T-helper 2 cell (primary cell): ENCODE measurements at regions not wholly inside any gene's neighbourhood (a gene's known extent, or its start where the extent isn't known, plus 50 kb on each side); places are given as distances from the start of the nearest gene placed in this dataset.

Experiments used
- DNase-seq, 5 experiments: peaks; one replicate each; pipeline versions ENCODE4 v3.0.0 to v3.0.0-alpha.2; 2012 to 2022

DNA sequence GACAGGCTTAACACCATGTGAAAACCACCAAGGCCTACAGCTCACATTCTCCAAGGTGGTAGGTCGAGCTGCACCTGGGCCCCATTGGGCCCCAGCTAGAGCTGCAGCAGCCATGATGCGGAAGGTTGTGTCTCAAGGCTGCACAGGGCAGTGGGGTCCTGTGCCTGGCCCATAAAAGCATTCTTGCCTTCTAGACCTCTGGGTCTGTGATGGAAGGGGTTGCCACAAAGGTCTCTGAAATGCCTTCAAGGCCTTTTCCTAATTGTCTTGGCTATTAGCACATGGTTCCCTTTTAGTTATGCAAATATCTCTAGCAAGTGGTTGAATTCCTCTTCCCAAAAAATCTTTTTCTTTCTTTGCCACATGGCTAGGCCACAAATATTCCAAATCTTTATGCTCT lies 52.5 kb upstream of the C11orf58 start:
- no peak for DNase-seq

DNA sequence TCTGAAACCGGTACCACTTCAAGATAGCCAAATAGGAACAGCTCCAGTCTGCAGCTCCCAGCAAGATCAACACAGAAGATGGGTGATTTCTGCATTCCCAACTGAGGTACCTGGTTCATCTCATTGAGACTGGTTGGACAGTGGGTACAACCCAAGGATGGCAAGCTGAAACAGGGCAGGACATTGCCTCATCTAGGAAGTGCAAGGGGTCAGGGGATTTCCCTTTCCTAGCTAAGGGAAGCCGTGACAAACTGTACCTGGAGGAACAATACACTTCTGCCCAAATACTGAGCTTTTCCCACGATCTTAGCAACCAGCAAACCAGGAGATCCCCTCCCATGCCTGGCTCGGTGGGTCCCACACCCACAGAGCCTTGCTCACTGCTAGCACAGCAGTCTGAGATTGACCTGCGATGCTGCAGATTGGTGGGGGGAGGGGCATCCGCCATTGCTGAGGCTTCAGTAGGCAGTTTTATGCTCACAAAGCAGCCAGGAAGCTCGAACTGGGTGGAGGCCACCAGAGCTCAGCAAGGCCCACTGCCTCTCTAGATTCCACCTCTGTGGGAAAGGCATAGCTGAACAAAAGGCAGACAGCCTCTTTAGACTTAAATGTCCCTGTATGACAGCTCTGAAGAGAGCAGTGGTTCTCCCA lies 59.9 kb upstream of the C11orf58 start:
- no peak for DNase-seq

DNA sequence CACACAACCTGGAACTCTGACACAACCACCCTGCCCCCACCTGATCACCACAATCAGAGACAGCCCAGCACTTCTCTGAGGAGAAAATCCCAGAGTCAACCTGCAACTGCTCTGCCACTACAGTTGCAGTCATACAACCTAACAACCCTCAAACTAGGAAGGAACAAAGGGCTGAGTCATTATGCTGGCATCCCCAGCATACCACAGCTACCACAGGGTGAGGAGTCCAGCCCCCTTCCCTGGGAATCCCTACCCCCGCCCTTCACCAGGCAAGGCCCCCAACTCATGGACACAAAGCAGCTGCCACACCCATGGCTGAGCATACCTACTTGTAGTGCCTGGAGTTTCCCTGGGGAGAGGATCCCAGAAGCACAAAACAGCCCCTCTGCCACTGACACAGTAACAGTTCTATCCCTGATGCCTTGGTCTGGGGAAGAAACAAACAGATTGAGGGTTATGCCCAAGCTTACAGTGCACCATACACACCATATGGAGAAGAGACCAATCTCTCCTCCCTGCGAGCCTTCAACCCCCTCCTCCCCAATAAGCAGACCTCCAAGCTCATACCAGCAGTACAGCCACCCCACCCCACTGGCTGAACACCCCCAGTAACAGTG lies 68.5 kb upstream of the C11orf58 start:
- no peak for DNase-seq

DNA sequence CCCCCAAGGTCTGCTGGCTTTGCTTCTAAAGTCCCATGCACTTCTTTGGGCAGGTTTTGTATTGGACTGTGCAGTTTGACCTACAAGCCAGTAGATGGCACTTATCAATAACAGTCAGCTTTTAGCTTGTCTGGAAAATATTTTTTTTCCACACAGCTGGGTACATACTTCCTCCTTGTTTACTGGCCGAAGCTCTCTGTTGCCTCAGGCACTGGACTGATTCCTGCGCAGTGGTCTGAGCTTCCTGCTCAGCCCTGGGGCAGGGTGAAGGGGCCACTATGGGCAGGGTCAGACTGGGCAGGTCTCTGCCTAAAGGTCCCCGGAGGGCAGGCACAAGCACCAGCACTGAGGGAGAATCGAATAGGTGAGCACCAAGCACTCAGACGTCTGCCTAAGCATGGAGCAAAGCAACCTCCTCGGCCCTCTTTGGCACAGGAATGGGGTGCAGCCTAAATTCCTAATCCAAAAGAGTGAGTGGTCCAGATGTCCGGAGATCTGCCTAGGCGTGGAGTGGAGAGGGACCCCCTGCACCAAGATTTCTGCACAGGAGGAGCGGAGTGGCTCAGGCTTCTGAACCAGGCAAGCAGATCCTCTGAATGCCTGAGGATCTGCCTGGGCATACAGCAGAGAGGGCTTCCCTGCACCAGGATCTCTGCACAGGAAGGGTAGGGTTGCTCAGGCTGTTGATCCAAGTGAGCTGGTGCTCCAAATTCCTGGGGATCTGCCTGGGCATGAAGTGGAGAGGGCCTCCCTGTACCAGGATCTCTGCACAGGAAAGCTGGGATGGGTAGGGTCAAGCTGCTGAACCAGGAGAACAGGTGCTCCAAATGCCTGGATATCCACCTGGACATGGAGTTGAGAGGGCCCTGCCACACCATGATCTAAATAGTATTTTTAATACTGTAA lies 105.9 kb upstream of the C11orf58 start:
- DNase-seq = no peak

DNA sequence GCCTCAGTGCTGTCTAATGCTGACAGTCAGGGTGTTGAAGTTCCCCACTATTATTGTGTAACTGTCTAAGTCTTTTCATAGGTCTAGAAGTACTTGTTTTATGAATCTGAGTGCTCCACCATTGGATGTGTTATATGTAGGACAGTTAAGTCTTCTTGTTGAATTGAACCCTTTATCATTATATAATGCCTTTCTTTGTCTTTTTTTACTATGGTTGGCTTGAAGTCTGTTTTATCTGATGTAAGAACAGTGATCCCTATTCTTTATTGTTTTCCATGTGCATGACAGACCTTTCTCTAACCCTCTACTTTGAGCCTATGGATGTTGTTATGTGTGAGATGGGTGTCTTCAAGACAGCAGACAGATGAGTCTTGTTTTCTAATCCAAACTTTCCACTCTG lies 107.8 kb upstream of the C11orf58 start:
- DNase-seq = no peak

DNA sequence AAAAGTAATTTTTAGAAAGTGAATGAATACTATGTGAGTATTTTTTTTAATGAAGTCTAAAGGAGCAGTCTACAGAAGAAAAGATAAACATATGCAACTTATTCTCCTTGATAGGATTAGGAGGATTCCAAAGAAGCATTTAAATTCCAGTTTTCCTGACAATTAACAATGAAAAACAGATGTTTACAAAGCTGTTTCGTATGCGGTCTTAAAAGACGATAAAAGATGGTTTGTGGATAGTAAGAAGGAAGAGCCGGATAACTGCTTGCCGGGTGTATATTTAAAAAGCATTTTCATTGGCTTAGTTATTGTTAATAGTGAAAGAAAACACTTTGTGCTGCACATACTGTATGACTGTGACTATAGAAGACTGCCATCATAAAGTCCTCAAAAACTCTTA lies 120.0 kb upstream of the C11orf58 start:
- DNase-seq = no peak

DNA sequence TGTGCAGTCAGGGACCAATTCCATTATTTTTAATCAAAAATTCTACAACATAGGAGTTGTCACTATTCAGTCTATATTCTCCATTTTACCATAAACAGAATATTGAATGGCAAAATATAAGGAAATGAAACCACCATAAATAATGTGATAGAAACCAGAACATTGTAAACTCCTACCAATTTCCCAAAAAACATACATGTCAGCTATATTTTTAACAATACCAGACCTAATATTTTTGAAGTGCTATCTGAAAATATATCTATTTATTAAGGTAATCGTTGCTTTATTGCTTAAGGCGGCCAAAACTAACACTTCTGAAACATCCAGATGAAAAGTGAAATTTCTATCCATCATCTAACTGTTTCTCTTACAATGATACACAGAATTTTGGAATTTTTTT lies 123.0 kb upstream of the C11orf58 start:
- DNase-seq = no peak

DNA sequence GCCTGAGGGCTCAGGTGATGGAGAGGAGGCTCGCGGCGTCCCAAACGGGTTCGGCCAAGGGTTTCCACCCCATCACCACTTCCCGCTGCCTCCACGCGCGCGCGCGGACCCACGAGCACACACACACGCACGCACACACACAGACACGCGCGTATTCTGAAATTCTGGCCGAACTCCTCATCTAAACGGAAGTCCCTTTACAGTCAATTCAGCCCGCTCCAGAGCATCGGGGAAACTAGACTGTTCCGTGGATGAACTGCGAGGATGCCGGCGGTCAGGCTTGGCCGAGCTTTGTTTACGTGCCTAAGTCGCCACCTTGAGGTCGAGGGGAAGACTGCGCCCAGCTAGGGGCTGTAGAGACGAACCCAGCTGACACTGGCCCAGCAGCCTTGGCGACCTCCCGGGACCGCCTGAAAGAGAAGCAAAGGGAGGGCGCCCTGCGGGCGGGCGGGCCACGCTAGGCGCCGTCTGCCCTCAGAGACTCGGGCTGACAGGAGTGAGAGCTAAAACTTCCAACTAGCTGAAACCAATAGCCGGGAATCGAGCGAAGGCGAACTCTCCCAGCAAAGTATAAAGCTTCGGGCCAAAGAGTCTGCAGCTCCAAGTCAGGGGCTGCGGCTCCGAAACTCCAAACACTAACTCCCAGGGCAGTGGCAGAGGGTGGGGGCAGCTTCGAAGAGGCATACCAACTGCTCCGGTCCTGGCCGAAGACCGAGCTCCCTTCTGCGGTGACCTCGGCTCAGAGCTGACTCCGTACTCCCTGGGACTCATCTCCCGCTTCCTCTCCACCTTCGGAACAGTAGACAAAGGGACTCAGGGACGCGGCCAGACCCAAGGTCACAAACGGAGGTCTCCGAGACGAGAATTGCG lies 124.7 kb upstream of the C11orf58 start:
- DNase-seq = peak in 4 of 5 experiments; percentile 13 to 72 (median 36)

DNA sequence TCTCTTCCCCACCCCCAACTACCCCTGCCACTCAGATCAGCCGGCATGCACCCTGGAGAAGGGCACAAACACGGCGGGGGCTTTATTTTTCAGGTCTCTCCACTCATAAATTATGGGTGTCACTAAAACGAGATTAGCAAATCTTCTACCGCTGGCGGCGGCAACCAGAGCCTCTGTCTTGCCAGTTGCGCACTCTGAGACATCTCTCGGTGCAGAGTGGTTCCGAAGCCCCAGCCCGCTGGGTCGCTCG lies 125.3 kb upstream of the C11orf58 start:
- no peak for DNase-seq

DNA sequence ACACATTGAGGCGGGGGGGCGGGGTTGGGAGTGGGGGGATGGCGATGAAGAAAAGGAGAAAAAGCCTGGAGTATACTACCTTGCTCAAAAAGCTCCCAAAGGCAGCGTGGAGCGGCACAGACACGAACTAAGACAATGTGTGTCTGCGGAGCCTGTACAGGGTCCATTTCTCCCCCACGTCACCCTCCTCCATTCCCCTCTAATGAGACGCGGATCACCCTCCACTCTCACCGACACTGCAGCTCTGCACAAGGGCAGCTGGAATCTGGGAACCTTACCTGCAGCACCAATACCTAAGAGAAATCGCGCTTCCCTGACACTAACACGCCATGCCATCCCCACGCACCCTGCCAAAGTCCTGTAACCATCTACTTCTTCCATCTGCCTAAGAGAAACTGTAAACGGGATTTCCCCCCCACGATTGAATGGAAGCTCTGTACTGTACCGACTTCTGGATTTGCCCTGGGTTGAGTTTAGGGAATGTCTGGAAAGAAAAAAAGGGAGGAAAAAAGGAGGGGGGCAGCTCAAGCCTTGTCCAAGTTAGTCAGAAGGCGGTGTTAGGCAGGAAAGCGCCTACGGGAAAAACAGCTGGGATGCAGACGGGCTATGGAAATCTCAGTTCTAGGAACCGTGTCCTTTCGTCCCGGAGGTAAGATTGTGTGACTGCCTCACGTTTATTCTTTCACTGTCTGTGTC lies 125.7 kb upstream of the C11orf58 start:
- DNase-seq = no peak

DNA sequence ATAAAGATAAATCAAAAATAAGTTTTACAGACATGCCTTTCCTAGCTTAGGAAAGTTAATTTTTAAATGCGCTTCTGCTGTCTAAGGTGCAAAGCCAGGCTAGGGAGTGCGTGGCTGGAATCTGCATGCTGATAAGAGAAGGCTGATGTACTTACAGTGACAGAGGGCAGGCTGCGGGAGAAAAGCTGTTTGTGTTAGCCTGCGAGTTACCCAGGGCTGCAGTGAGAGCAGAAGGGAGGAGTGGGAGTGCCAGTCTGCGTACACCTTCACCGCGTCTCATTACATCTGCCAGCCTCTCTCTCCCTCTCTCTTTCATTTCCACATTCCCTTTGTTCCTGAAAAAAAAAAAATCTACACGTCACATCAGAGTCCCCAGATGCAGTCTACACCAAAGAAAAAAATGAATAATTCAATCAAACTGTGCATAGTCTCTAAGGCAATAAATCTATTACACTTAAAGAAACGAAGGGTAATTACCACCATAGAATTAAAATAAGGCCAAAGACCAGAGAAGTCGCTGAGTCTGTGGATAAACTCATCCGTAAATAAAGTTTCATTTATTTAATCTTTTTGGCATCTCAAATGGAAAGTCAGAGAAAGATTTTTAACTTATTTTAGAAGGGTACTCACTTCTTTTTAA lies 126.4 kb upstream of the C11orf58 start:
- DNase-seq = no peak

DNA sequence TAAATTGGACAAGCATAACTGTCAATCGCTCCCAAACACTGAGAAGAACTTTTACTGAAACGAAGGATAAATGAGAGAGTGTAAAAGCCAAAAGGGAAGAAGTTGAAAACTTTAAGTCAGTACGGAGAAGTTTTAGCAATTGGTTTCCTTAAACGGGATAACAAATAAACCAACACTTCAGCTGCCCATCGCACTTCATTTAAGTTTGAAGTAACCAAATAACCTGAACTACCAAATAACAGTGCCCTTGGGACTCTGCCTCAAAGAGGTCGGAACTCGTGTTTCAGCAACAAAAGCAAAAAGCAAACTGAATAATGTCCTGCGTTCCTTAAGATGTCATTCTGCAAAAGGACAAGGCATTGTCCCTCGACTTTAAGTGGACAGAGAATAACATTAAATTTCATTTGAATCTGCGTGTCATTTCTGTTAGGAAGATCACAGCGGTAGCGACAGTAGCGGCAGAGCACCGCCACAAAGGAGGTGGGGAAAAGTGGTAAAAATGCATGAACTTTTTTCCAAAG lies 127.0 kb upstream of the C11orf58 start:
- DNase-seq = no peak

DNA sequence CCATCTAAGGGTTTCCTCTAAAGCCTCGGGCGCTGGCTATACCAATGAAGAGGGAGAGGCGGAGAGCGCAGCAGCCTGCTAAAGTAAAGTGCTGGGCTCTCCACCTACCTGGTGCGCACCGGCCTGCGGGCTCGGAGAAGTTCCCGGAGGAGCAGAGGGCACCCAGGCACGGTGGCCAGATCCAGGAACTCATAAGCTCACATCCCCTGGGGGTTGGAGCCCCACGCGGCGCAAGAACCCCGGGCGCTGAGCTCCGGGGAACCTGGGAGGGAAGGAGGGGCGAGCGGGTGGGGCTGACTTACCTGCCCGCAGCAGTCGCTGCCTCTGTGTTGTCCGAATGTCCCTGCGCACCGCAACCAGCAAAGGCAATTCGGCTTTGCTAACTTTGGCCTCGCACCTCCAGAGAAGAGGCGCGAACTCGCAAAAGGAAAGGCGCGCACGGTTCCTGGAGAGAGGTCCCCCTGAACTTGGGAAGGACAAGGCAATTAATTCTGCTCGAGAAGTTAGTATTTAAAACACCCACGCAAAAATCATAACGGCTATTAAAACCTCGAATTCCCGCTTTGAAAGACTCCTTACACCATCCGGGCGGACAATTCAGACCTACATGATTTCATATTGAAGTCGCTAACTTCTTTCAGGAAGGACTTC lies 127.6 kb upstream of the C11orf58 start:
- no peak for DNase-seq

DNA sequence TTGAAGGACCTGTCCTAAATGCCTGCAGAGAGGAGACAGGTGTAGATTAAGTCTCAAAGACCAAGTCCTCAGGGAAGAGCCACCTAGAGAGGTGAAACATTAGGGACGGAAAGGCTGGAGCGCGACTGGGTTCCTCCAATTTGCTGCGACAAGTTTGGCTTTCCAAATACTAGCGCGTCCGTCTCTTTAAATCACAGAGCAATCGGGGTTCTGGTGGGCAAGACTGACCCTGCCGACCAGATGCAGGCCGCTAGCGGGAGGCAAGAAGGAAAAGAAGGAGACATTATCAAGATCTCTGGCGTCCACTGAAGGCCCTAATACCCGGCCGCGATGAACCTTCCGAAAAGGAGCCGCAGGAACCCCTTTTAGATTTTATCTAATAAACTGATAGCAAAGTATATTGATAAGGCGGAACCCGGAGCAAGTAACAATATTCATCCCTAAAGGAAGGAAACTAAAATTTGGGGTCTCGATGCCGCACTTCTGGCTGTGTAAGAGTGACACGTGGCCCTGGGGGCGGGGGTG lies 128.2 kb upstream of the C11orf58 start:
- DNase-seq = no peak

DNA sequence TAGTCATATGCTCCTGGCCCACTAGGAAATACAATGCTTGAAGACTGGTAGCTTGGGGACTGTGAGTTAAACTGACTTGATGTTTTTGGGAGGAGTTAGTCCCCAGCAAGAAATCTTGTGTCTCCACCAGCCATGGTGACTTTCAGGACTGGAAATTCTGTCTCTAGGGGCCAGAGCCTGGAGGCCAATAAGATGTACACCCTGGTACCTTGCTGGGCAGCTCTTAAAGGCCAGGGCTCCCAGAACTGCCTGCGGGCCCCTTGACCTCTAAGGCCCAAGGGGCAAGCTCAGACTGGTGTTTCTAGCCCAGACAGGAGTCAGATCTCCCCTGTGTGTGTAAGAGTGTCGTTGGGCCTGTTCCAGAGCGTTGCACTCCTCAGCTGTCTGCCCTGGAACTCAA lies 128.7 kb upstream of the C11orf58 start:
- DNase-seq = no peak

DNA sequence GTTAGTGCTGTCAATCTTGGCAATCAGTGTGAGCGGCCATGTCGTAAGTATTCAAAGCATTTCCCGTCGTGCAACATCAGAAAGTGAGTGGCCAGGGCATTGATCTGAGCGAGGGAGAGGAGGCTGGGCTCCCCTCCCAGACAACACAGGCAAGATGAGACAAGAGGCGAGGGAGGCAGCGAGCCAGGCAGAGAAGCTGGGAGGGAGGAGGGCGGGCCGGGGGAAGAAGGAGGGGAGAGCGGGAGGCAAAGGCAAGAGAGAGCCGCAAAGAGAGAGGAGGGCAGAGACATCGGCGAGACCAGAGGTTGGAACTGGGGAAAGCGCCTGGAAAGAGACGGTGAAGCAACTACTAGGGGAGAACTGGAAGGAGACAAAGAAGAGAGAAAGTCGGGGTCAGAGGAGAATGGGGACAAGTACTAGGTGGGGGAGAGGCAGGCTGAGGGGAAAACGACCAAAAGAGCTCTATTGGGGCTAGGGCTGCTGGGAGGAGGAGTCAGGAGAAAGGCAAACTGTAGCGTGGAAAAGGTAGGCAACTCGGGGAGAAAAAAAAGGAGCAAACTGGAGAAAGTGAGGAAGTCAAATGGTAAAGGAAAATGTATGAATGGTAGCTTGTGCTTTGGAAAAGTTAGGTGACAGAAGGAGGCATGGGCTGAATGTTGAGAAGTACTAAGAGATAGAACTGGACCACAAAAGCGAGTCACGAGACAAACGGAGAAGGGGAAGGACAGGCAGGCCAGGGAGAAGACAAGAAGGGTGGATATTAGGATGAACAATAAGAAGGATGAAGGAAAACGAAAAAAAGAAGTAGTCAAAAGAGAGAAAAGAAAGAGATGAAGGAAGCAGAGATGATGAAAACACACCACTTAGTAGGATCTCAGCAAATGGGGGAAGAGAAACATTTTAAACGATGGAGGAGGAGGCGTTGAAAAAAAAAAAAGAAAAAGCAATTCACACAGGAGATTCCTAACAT lies 130.5 kb upstream of the C11orf58 start:
- DNase-seq = no peak

DNA sequence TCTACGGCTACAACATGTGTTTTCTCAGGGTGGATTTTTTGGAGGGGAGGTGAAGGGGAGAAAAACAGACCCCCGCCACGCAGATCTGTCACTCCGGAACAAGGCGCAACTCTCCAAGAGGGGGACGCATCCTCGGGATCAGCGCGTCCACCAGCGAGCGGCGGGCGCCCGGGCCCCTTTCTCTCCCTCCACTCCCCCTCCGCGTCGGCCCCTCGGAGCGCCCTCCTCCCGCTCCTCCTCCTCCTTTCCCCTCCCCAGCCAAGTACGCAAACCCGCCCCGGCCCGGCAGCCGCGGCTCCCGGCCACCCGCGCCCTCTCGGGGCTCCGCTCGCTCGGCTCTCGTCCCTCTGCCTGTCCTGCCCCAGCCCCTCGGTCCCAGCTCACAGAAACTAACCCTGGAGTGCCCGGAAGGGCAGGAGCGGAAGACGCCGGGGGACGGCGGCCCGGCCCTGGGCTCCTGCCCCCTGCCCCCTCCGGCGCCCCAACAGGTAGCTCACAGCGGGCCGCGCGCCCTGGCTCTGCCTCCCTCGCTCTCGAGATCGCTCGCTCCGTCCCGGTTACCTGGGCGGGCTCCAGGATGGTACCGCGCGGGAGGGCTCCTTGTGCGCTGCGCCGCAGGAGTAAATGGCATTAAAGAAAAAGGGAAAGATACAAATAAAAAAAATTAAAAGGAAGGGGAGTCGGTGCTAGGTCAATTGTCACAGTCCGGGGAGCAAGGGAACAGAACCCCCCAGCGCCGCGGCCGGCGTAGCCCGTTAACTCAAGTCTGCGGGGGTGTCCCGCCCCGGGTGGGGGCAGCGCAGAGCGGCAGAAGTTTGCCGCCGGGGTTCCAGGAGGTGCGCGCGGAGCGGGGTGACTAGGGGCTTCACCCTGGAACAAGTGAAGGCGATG lies 131.4 kb upstream of the C11orf58 start:
- DNase-seq = no peak
